Mesothelial cell of epicardium (in vitro differentiated cells): ENCODE measurements at regions not wholly inside any gene's neighbourhood (a gene's known extent, or its start where the extent isn't known, plus 50 kb on each side); places are given as distances from the start of the nearest gene placed in this dataset.

ENCODE experiments used
- DNase-seq, 2 experiments: peaks; one replicate each; pipeline ENCODE4 v3.0.0; 2021; ENCODE audit warnings: low spot score in 2 of 2; ENCODE audit not compliant: unreplicated experiment in 2 of 2
- H3K27ac Mint-ChIP-seq: 2 replicates; pipeline ENCODE4 v1.8.0; 2021; ENCODE audit warnings: mixed read lengths
- H3K27me3 Mint-ChIP-seq: 2 replicates; pipeline ENCODE4 v1.8.0; 2021; ENCODE audit warnings: low read depth, mixed read lengths
- H3K36me3 Mint-ChIP-seq: 2 replicates; pipeline ENCODE4 v1.8.0; 2021; ENCODE audit warnings: mixed read lengths
- H3K4me1 Mint-ChIP-seq: 2 replicates; pipeline ENCODE4 v1.8.0; 2021; ENCODE audit warnings: mixed read lengths
- H3K4me3 Mint-ChIP-seq: 2 replicates; pipeline ENCODE4 v1.8.0; 2021; ENCODE audit warnings: mild to moderate bottlenecking, moderate library complexity, mixed read lengths
- H3K9me3 Mint-ChIP-seq: 2 replicates; pipeline ENCODE4 v1.8.0; 2021; ENCODE audit warnings: mixed read lengths
- CTCF ChIP-seq: fragments of 200-600 bp; sonication (generic); IDR thresholded peaks from one replicate; pipeline ENCODE4 v1.5.0; 2021; ENCODE audit warnings: antibody characterized with exemption; ENCODE audit not compliant: unreplicated experiment

GRCh38 chr13:95381212-95381527 is 79.9 kb upstream of the ABCC4 start:
- Mint-ChIP-seq H3K27me3 (no peaks in the 10 kb centered on the region), H3K4me3 (no peak overlapping the region), H3K27ac (no peak overlapping the region), H3K9me3 (peaks cover 4% of the 10 kb centered on the region), H3K36me3 (no peaks in the 10 kb centered on the region), H3K4me1 (peaks cover 5% of the 10 kb centered on the region)
- TF ChIP-seq CTCF, result no peak
- DNase-seq, result no peak

GRCh38 chr13:95382411-95382810 is 81.2 kb upstream of the ABCC4 start:
- H3K9me3 Mint-ChIP-seq, result peaks cover 4% of the 10 kb centered on the region
- H3K27ac Mint-ChIP-seq, result no peak overlapping the region
- H3K4me3 Mint-ChIP-seq, result no peak overlapping the region
- DNase-seq, result no peak
- H3K36me3 Mint-ChIP-seq, result no peaks in the 10 kb centered on the region
- no peak for TF ChIP-seq CTCF
- no peaks in the 10 kb centered on the region for H3K27me3 Mint-ChIP-seq
- H3K4me1 Mint-ChIP-seq, result peaks cover 5% of the 10 kb centered on the region

GRCh38 chr13:95382916-95383315 is 81.7 kb upstream of the ABCC4 start:
- no peak overlapping the region for H3K4me3 Mint-ChIP-seq
- no peak overlapping the region for H3K27ac Mint-ChIP-seq
- TF ChIP-seq CTCF, result no peak
- DNase-seq, result no peak
- H3K9me3 Mint-ChIP-seq, result peaks cover 4% of the 10 kb centered on the region
- H3K36me3 Mint-ChIP-seq, result no peaks in the 10 kb centered on the region
- no peaks in the 10 kb centered on the region for H3K27me3 Mint-ChIP-seq
- peaks cover 8% of the 10 kb centered on the region for H3K4me1 Mint-ChIP-seq

- TF ChIP-seq CTCF, result no peak
- no peak for DNase-seq
- Mint-ChIP-seq H3K36me3 (no peaks in the 10 kb centered on the region), H3K4me3 (no peak overlapping the region), H3K4me1 (peaks cover 8% of the 10 kb centered on the region), H3K27me3 (peaks cover 21% of the 10 kb centered on the region), H3K27ac (no peak overlapping the region), H3K9me3 (peaks cover 4% of the 10 kb centered on the region)
Observed at GRCh38 chr13:95385373-95385772, 84.1 kb upstream of the ABCC4 start.

- Mint-ChIP-seq H3K4me3 (no peak overlapping the region), H3K4me1 (peaks cover 4% of the 10 kb centered on the region), H3K27ac (no peak overlapping the region), H3K27me3 (peaks cover 25% of the 10 kb centered on the region), H3K36me3 (no peaks in the 10 kb centered on the region), H3K9me3 (peaks cover 4% of the 10 kb centered on the region)
- DNase-seq, result no peak
- no peak for TF ChIP-seq CTCF
Observed at GRCh38 chr13:95385798-95386197, 84.5 kb upstream of the ABCC4 start.

GRCh38 chr13:95386370-95386769 is 85.1 kb upstream of the ABCC4 start:
- Mint-ChIP-seq H3K4me1 (peaks cover 4% of the 10 kb centered on the region), H3K4me3 (no peak overlapping the region)
- TF ChIP-seq CTCF, result no peak

More at GRCh38 chr13:95386370-95386769, 85.1 kb upstream of the ABCC4 start:
- DNase-seq, result no peak
- H3K27me3 Mint-ChIP-seq, result peaks cover 27% of the 10 kb centered on the region
- H3K36me3 Mint-ChIP-seq, result no peaks in the 10 kb centered on the region
- peaks cover 4% of the 10 kb centered on the region for H3K9me3 Mint-ChIP-seq
- H3K27ac Mint-ChIP-seq, result no peak overlapping the region
